Sigmoid colon (tissue), 6 donors: ENCODE measurements at regions not wholly inside any gene's neighbourhood (a gene's known extent, or its start where the extent isn't known, plus 50 kb on each side); places are given as distances from the start of the nearest gene placed in this dataset.

ENCODE experiments used
- DNase-seq: peaks from one replicate; pipeline ENCODE4 v3.0.0-alpha.2; 2019
- H3K27ac ChIP-seq, 4 donors: fragments of 200-600 bp; sonication (generic); one replicate each; pipeline ENCODE4 v1.5.1; 2016 to 2019; ENCODE audit warnings: mild to moderate bottlenecking in 1 of 4
- H3K27me3 ChIP-seq, 3 donors: fragments of 200-600 bp; sonication (generic); one replicate each; pipeline ENCODE4 v1.5.1; 2019; ENCODE audit warnings: mild to moderate bottlenecking in 1 of 3
- H3K36me3 ChIP-seq, 4 donors: fragments of 200-600 bp; sonication (generic); one replicate each; pipeline ENCODE4 v1.5.1; 2016 to 2019
- H3K4me1 ChIP-seq, 4 donors: fragments of 200-600 bp; sonication (generic); one replicate each; pipeline ENCODE4 v1.5.1; 2017 to 2019
- H3K4me3 ChIP-seq, 4 donors: fragments of 200-600 bp; sonication (generic); one replicate each; pipeline ENCODE4 v1.5.1; 2017 to 2019; ENCODE audit warnings: mild to moderate bottlenecking in 2 of 4, moderate library complexity in 1 of 4
- H3K9me3 ChIP-seq, 4 donors: fragments of 200-600 bp in 3 of 4; sonication (generic) in 3 of 4; one replicate each; pipeline versions ENCODE4 v1.5.1 to v1.6.1; 2013 to 2019
- CTCF ChIP-seq, 4 experiments: fragments of 450-650 bp in 3 of 4; fragments of 200-600 bp in 1 of 4; IDR thresholded peaks; one replicate each; pipeline ENCODE4 v1.5.1; 2016 to 2019; ENCODE audit warnings: antibody characterized with exemption in 4 of 4, mild to moderate bottlenecking in 3 of 4, moderate library complexity in 2 of 4
- EP300 ChIP-seq, 4 donors: sonication (generic); formaldehyde crosslinking; IDR thresholded peaks; one replicate each; pipeline ENCODE4 v1.6.1; 2017; ENCODE audit warnings: antibody characterized with exemption in 4 of 4
- POLR2A ChIP-seq, 2 donors: fragments of 450-650 bp; IDR thresholded peaks; one replicate each; pipeline ENCODE4 v1.6.1; 2016; ENCODE audit warnings: antibody characterized with exemption in 2 of 2, mild to moderate bottlenecking in 2 of 2, moderate library complexity in 2 of 2
- POLR2AphosphoS5 ChIP-seq, 4 donors: sonication (generic); formaldehyde crosslinking; IDR thresholded peaks; one replicate each; pipeline ENCODE4 v1.6.1; 2017; ENCODE audit warnings: antibody characterized with exemption in 4 of 4
- WGBS, 2 donors: extraction: QIAGEN DNeasy Blood & Tissue Kit; methylation state at CpG; one replicate each; pipeline ENCODE4 v1.1.7; 2013; 5-methylcytosine and 5-hydroxymethylcytosine counted together
- intact Hi-C: fragments of 100-400 bp; cut with DNase I; formaldehyde crosslinking; loops from one replicate; pipeline ENCODE4 v1.15.1; 2023
- donor health status: healthy with polysubstance abuse.
- donor health status: healthy.

GRCh38 chr17:15129986-15130385 is 135.1 kb downstream of the PMP22 start:
- WGBS, 2 donors: 32 to 45% methylated on average over 3 of the region's 3 CpGs

GRCh38 chr17:15124746-15125145 is 140.4 kb downstream of the PMP22 start:
- TF ChIP-seq POLR2A (IDR thresholded peaks at IDR 0.05): no peak
- no peak for TF ChIP-seq POLR2AphosphoS5 (IDR thresholded peaks at IDR 0.05)
- no peak for TF ChIP-seq EP300 (IDR thresholded peaks at IDR 0.05)
- TF ChIP-seq CTCF (IDR thresholded peaks at IDR 0.05): no peak
- intact Hi-C loops: no loop called here
- no peak overlapping the region for H3K27ac ChIP-seq
- peaks cover 0 to 25% (median 0%) of the 10 kb centered on the region in 3 donors for H3K27me3 ChIP-seq
- no peak overlapping the region for H3K4me3 ChIP-seq
- H3K9me3 ChIP-seq: no peaks in the 10 kb centered on the region
- WGBS, 2 donors: 56 to 78% methylated on average over 1 of the region's 1 CpG
- H3K36me3 ChIP-seq: no peaks in the 10 kb centered on the region
- peaks cover 0 to under 1% (median under 1%) of the 10 kb centered on the region in 4 donors for H3K4me1 ChIP-seq
- no peak for DNase-seq

More at GRCh38 chr17:15129986-15130385, 135.1 kb downstream of the PMP22 start:
- H3K27me3 ChIP-seq: peaks cover 0 to 3% (median 0%) of the 10 kb centered on the region in 3 donors
- no peak overlapping the region for H3K4me3 ChIP-seq
- H3K27ac ChIP-seq: no peak overlapping the region
- no peak for DNase-seq
- intact Hi-C loops: no loop called here
- TF ChIP-seq POLR2A (IDR thresholded peaks at IDR 0.05) (no peak), CTCF (IDR thresholded peaks at IDR 0.05) (no peak), POLR2AphosphoS5 (IDR thresholded peaks at IDR 0.05) (no peak), EP300 (IDR thresholded peaks at IDR 0.05) (no peak)
- no peaks in the 10 kb centered on the region for H3K9me3 ChIP-seq
- no peaks in the 10 kb centered on the region for H3K36me3 ChIP-seq
- peaks cover 0 to 15% (median 8%) of the 10 kb centered on the region in 4 donors for H3K4me1 ChIP-seq

- no peaks in the 10 kb centered on the region for H3K4me1 ChIP-seq
- TF ChIP-seq POLR2AphosphoS5 (IDR thresholded peaks at IDR 0.05) (no peak), POLR2A (IDR thresholded peaks at IDR 0.05) (no peak), EP300 (IDR thresholded peaks at IDR 0.05) (no peak), CTCF (IDR thresholded peaks at IDR 0.05) (no peak)
- H3K4me3 ChIP-seq: no peak overlapping the region
- no peaks in the 10 kb centered on the region for H3K9me3 ChIP-seq
- intact Hi-C loops: no loop called here
- no peak overlapping the region for H3K27ac ChIP-seq
- WGBS, 2 donors: 44 to 60% methylated on average over 2 of the region's 2 CpGs
- DNase-seq: no peak
- no peaks in the 10 kb centered on the region for H3K36me3 ChIP-seq
- H3K27me3 ChIP-seq: peaks cover 0 to 28% (median 0%) of the 10 kb centered on the region in 3 donors
Observed at GRCh38 chr17:15124264-15124595, 140.9 kb downstream of the PMP22 start.

- Histone ChIP-seq H3K9me3 (no peaks in the 10 kb centered on the region), H3K4me1 (no peaks in the 10 kb centered on the region), H3K27ac (no peak overlapping the region), H3K27me3 (peaks cover 0 to 33% (median 0%) of the 10 kb centered on the region in 3 donors), H3K4me3 (no peak overlapping the region), H3K36me3 (no peaks in the 10 kb centered on the region)
- intact Hi-C loops: no loop called here
- TF ChIP-seq POLR2AphosphoS5 (IDR thresholded peaks at IDR 0.05) (no peak), EP300 (IDR thresholded peaks at IDR 0.05) (no peak), POLR2A (IDR thresholded peaks at IDR 0.05) (no peak), CTCF (IDR thresholded peaks at IDR 0.05) (no peak)
- DNase-seq: no peak
- WGBS, 2 donors: 73 to 77% methylated on average over 5 of the region's 5 CpGs
Observed at GRCh38 chr17:15123593-15124263, 141.4 kb downstream of the PMP22 start.

GRCh38 chr17:15122857-15123256 is 142.3 kb downstream of the PMP22 start:
- TF ChIP-seq POLR2A (IDR thresholded peaks at IDR 0.05): no peak
- TF ChIP-seq POLR2AphosphoS5 (IDR thresholded peaks at IDR 0.05): no peak
- no peak for TF ChIP-seq EP300 (IDR thresholded peaks at IDR 0.05)
- Histone ChIP-seq H3K36me3 (no peaks in the 10 kb centered on the region), H3K4me1 (no peaks in the 10 kb centered on the region), H3K27me3 (peaks cover 0 to 42% (median 5%) of the 10 kb centered on the region in 3 donors), H3K9me3 (no peaks in the 10 kb centered on the region), H3K4me3 (no peak overlapping the region), H3K27ac (no peak overlapping the region)
- 49 to 78% methylated on average over 4 of the region's 4 CpGs for WGBS, 2 donors
- intact Hi-C loops: no loop called here
- no peak for DNase-seq
